Thyroid gland (tissue), 4 donors: ENCODE measurements at regions not wholly inside any gene's neighbourhood (a gene's known extent, or its start where the extent isn't known, plus 50 kb on each side); places are given as distances from the start of the nearest gene placed in this dataset.

Source experiments
- CTCF ChIP-seq, 6 experiments: fragments of 200-600 bp in 3 of 6; fragments of 450-650 bp in 3 of 6; sonication (generic) in 3 of 6; IDR thresholded peaks; one replicate each; pipeline ENCODE4 v1.5.1; 2016 to 2019; ENCODE audit warnings: antibody characterized with exemption in 6 of 6, mild to moderate bottlenecking in 2 of 6, inconsistent platforms in 1 of 6, moderate library complexity in 1 of 6
- POLR2A ChIP-seq, 2 donors: fragments of 450-650 bp; IDR thresholded peaks; one replicate each; pipeline ENCODE4 v1.6.1; 2017; ENCODE audit warnings: antibody characterized with exemption in 2 of 2, mild to moderate bottlenecking in 2 of 2, moderate library complexity in 1 of 2

- TF ChIP-seq CTCF (IDR thresholded peaks at IDR 0.05) (no peak), POLR2A (IDR thresholded peaks at IDR 0.05) (no peak)
Observed at GRCh38 chr12:32034045-32034444, 72.6 kb upstream of the BICD1 start.
